ENCODE measurements at regions not wholly inside any gene's neighbourhood (a gene's known extent, or its start where the extent isn't known, plus 50 kb on each side); places are given as distances from the start of the nearest gene placed in this dataset.

- BruUV-seq (replicated peaks): no TSS peak
- H3K4me1 ChIP-seq (ENCODE audit: insufficient read depth, low read length, poor library complexity, severe bottlenecking): no peaks in the 10 kb centered on the region
- no peak for DNase-seq (ENCODE audit: low spot score)
- H3K79me2 ChIP-seq (ENCODE audit: insufficient read depth, low read depth, low read length): no peaks in the 10 kb centered on the region
- no peaks in the 10 kb centered on the region for H4K20me1 ChIP-seq (ENCODE audit: insufficient read depth, low read length)
- no peak overlapping the region for H3K4me3 ChIP-seq (ENCODE audit: low read depth, low read length, poor library complexity, severe bottlenecking)
- no peaks in the 10 kb centered on the region for H3K9me2 ChIP-seq (ENCODE audit: insufficient read depth, low read length)
- ChIA-PET CTCF (ENCODE audit: unreplicated experiment) (no interaction called here), POLR2A (interaction anchor here (1.0 kb wide), 1 partner anchor 222 kb away, joined by 3 read pairs; no protein-coding TSS in a partner anchor)
- no peak overlapping the region for H3K27ac ChIP-seq (ENCODE audit: low read depth, low read length, poor library complexity, severe bottlenecking)
- TF ChIP-seq EZH2phosphoT487 (IDR thresholded peaks at IDR 0.05; ENCODE audit: borderline replicate concordance, low read depth, low read length) (no peak), CTCF (conservative IDR thresholded peaks at IDR 0.05; ENCODE audit: low read length) (no peak)
- H3K36me3 ChIP-seq (ENCODE audit: insufficient read depth, low read length): no peaks in the 10 kb centered on the region
- no peak overlapping the region for H2AFZ ChIP-seq (ENCODE audit: low read length)
- no peaks in the 10 kb centered on the region for H3K9me3 ChIP-seq (ENCODE audit: low read length)
- intact Hi-C loops (cut with micrococcal nuclease; ENCODE audit: unreplicated experiment): no loop called here
- H3K4me2 ChIP-seq (ENCODE audit: low read length): no peak overlapping the region
Observed at GRCh38 chr7:12987238-12987637, 299.8 kb downstream of the ARL4A start.

GRCh38 chr7:12990440-12990839, 303.0 kb downstream of the ARL4A start:
- Histone ChIP-seq H2AFZ (ENCODE audit: low read length) (no peak overlapping the region), H3K4me1 (ENCODE audit: insufficient read depth, low read length, poor library complexity, severe bottlenecking) (no peaks in the 10 kb centered on the region), H3K4me2 (ENCODE audit: low read length) (no peak overlapping the region), H3K36me3 (ENCODE audit: insufficient read depth, low read length) (no peaks in the 10 kb centered on the region), H3K4me3 (ENCODE audit: low read depth, low read length, poor library complexity, severe bottlenecking) (no peak overlapping the region), H3K9me2 (ENCODE audit: insufficient read depth, low read length) (no peaks in the 10 kb centered on the region), H3K79me2 (ENCODE audit: insufficient read depth, low read depth, low read length) (no peaks in the 10 kb centered on the region), H3K27ac (ENCODE audit: low read depth, low read length, poor library complexity, severe bottlenecking) (no peak overlapping the region), H4K20me1 (ENCODE audit: insufficient read depth, low read length) (no peaks in the 10 kb centered on the region), H3K9me3 (ENCODE audit: low read length) (no peaks in the 10 kb centered on the region)
- ChIA-PET CTCF (ENCODE audit: unreplicated experiment) (no interaction called here), POLR2A (interaction anchor here (0.6 to 0.9 kb wide), 2 partner anchors 18 to 145 kb away, joined by 3 read pairs; no protein-coding TSS in a partner anchor)
- TF ChIP-seq CTCF (conservative IDR thresholded peaks at IDR 0.05; ENCODE audit: low read length) (no peak), EZH2phosphoT487 (IDR thresholded peaks at IDR 0.05; ENCODE audit: borderline replicate concordance, low read depth, low read length) (no peak)
- no TSS peak for BruUV-seq (replicated peaks)
- intact Hi-C loops (cut with micrococcal nuclease; ENCODE audit: unreplicated experiment): no loop called here
- no peak for DNase-seq (ENCODE audit: low spot score)

GRCh38 chr7:12993025-12993424, 305.6 kb downstream of the ARL4A start:
- Histone ChIP-seq H3K27ac (ENCODE audit: low read depth, low read length, poor library complexity, severe bottlenecking) (no peak overlapping the region), H3K9me3 (ENCODE audit: low read length) (no peaks in the 10 kb centered on the region), H3K9me2 (ENCODE audit: insufficient read depth, low read length) (no peaks in the 10 kb centered on the region), H2AFZ (ENCODE audit: low read length) (no peak overlapping the region), H4K20me1 (ENCODE audit: insufficient read depth, low read length) (no peaks in the 10 kb centered on the region), H3K4me2 (ENCODE audit: low read length) (no peak overlapping the region), H3K79me2 (ENCODE audit: insufficient read depth, low read depth, low read length) (no peaks in the 10 kb centered on the region), H3K4me3 (ENCODE audit: low read depth, low read length, poor library complexity, severe bottlenecking) (no peak overlapping the region), H3K36me3 (ENCODE audit: insufficient read depth, low read length) (no peaks in the 10 kb centered on the region), H3K4me1 (ENCODE audit: insufficient read depth, low read length, poor library complexity, severe bottlenecking) (no peaks in the 10 kb centered on the region)
- CTCF ChIA-PET (ENCODE audit: unreplicated experiment): no interaction called here
- TF ChIP-seq CTCF (conservative IDR thresholded peaks at IDR 0.05; ENCODE audit: low read length) (no peak), EZH2phosphoT487 (IDR thresholded peaks at IDR 0.05; ENCODE audit: borderline replicate concordance, low read depth, low read length) (no peak)
- no peak for DNase-seq (ENCODE audit: low spot score)
- no TSS peak for BruUV-seq (replicated peaks)
- POLR2A ChIA-PET: no interaction called here
- intact Hi-C loops (cut with micrococcal nuclease; ENCODE audit: unreplicated experiment): loop anchor here (1.0 kb wide), 1 partner anchor 43 kb away; no protein-coding TSS in a partner anchor

Measured in OCI-LY7 (cell line).